ENCODE measurements at regions not wholly inside any gene's neighbourhood (a gene's known extent, or its start where the extent isn't known, plus 50 kb on each side); places are given as distances from the start of the nearest gene placed in this dataset.
"Not testable (repeated sequence)": the region's sequence is repeated elsewhere in the genome, so short reads cannot be mapped to it uniquely, and the experiment has no call there.

DNA sequence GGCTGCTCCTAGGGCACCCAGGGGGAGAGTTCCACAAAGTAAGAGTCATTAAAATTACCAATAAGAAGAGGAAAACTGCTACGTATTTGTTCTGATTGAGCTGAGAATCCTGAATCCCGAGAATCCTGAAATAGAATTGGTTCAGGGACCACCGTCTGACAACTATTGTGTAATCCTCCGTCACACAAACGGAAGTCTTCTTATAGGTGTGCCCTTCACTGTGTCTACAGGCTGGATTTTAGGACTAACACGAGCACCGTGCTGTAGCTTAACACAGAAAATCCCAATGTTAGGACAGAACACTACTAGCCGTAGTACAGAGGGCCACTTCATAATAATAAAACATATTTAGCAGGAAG lies 50.6 kb upstream of the RNF182 start:
- no peak for DNase-seq

DNA sequence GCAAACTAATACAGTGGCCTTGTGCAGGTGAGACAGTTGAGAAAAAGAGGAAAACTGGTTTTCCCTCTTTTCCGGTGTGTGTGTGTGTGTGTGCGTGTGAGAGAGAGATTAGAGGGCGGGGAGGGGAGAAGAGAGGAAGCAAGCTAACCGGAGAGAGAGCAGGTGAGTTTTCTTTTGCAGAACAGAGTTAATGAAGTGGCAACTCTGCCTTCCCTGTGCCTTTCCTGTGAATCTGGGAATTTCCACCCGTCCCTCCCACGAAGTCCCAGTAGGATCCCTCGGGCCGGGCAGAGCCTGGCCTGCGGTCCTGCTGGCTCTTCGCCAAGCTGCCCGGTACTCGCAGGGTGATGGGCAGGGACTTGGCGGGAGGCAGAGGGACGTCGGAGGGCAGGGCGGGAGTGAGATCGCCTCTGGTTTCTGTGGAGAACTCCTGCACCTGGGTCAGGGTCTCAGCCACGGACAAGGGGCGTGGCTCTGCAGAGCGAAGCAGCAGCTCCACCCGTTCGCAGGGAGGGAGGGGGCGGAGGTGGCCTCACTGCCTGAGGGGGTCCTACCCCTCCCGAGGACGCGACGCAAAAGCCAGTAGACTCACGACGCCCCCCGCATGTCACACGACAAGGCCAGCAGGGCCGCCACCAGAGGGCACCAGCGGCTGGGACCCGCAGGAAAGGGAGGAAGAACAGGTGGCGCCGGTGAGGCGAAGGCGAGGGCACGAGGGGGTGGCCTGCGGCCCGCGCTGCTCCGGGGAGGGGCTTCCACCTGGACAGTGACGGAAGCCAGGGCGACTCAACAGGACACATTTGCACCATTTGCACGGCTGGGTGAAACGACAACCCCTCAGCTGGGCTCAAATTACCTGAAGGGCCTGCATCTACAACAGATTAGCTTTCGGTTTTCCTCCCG lies 51.2 kb upstream of the RNF182 start:
- peak; percentile 88 for DNase-seq

DNA sequence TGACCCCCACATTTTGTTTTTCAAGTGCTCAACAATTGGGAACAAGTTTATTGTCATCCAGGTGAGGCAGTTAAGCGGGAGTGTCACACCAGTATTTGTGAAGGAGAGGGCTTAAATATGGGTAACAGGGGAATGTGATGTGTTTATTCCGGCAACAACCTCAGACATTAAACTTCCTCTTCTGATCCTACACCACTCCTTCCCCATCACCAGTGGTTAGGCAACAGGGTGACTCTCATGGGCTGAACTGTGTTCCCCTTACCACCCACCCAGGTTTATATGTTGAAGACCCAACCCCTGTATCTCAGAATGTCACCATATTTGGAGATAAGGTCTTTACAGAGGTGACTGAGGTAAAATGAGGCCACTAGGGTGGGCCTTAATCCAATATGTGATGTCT lies 52.1 kb upstream of the RNF182 start:
- no peak for DNase-seq

GRCh38 chr6:13872006-13872405 lies 52.7 kb upstream of the RNF182 start:
- not testable (repeated sequence) for DNase-seq

DNA sequence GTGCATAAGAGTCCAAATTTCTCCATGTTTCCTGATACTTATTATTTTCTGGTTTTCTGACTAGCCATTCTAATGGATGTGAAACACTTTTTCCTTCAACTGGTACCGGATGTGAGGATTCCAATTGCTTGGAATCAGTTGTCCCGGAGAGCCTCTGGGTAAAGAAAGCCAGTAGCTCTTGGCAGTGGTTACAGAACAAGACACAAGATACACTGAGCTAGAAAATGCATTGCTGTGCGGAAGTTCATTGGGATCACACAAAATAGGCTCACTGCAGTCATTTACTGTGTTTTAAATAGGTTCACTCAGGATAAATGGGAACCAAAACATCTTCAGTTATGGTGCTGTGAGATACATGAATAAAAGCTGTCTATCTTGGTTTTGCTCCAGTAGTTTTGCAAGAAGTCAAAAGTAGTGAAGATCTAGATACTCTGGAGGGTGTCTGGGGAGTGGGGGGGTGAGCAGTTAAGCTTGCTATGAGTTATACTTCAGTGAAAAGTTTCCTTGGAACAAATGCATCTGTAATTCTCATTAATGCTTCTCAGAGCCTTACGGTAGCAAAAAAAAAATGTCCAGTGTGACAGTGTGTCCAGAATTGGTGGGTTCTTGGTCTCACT lies 54.4 kb upstream of the RNF182 start:
- no peak for DNase-seq

GRCh38 chr6:13868236-13868635 lies 53.9 kb upstream of the MCUR1 start:
- no peak for DNase-seq

DNA sequence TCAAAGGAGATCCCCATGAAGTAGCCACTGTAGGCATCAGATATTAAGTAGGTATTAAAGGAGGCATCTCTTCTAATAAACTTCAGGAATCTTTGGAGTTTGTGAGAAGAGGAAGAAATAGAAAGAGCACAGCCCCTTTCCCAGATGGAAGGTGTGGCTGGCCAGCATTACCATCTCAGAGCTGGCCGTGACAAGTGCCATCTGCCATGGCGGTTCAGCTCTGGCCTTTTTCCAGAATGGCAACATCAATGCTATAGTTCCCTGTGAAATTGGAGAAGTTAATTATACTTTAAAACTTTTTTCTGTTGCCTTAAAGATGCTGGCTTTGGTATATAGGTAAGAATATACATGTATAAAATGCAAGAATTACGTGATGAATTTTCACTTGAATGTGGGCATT lies 51.9 kb upstream of the MCUR1 start:
- peak; percentile 9 for DNase-seq

DNA sequence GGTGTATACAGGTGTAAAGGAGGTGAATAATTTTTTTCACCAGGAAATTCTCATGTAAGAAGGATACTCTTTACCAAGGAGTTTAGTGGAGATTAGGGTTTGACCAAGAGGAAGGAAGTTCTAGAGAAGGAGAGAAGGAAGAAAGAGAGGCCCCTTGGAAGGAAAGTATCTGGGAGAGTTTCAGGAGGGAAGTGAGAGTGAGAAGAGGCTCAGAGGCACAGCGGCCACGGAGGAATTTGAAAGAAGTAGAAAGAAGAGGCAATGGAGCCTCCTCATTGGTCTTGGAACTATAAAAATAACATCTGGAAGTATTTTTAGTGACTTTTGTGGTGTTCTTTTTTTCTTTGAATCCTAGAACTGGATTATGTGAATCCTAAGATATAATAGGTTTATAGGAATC lies 50.8 kb upstream of the MCUR1 start:
- no peak for DNase-seq

- DNase-seq: not testable (repeated sequence)
Observed at GRCh38 chr6:13864669-13865068, 50.3 kb upstream of the MCUR1 start.
